GM12878 (cell line): ENCODE measurements at regions not wholly inside any gene's neighbourhood (a gene's known extent, or its start where the extent isn't known, plus 50 kb on each side); places are given as distances from the start of the nearest gene placed in this dataset.

Experiments used
- ATAC-seq: fragments of 200-7000 bp; cut with Tn5 transposase; 3 replicates; pipeline ENCODE4 v1.9.1; 2020; ENCODE audit warnings: mild to moderate bottlenecking, moderate library complexity
- BruUV-seq: library from RNA; stranded (reverse); fragments of 400-500 nt; replicated peaks from 2 replicates; lab custom pipeline; 2021; lab: Mats Ljungman, UMichigan
- CTCF ChIA-PET: fragments of 300-600 bp; sonication (Branson Sonifier 250); formaldehyde crosslinking; extraction: SDS; loops from one replicate; lab custom pipeline; 2021; ENCODE audit warnings: inconsistent platforms; lab: Yijun Ruan, JAX
- POLR2A ChIA-PET: fragments of 350-600 bp; formaldehyde crosslinking; extraction: SDS; loops from one replicate; lab custom pipeline; 2021; ENCODE audit warnings: inconsistent platforms; lab: Charles Lee
- RAD21 ChIA-PET: fragments of 300-600 bp; sonication (Branson Sonifier 250); formaldehyde crosslinking; loops from one replicate; lab custom pipeline; 2023; ENCODE audit warnings: antibody characterized with exemption; ENCODE audit not compliant: unreplicated experiment; lab: Charles Lee
- SMC1A ChIA-PET: fragments of 300-600 bp; sonication (Branson Sonifier 250); formaldehyde crosslinking; loops from one replicate; lab custom pipeline; 2023; ENCODE audit not compliant: unreplicated experiment, uncharacterized antibody; lab: Charles Lee
- DNase-seq: peaks from one replicate; pipeline ENCODE4 v3.0.0-alpha.2; 2011; ENCODE audit warnings: low read depth, low spot score
- FAIRE-seq: peaks from 3 replicates; lab custom pipeline; 2011; peaks lifted over from hg19 to GRCh38; lab: Jason Lieb, UNC
- H2AFZ ChIP-seq: 2 replicates; pipeline ENCODE4 v1.6.0; 2011; ENCODE audit warnings: low read depth, low read length, control low read depth; ENCODE audit not compliant: control insufficient read depth
- H3K27ac ChIP-seq: 2 replicates; pipeline ENCODE4 v1.5.1; 2011; ENCODE audit warnings: control low read depth; ENCODE audit not compliant: control insufficient read depth, insufficient read depth
- H3K27me3 ChIP-seq, 2 experiments: replicated peaks in 1 of 2; 2 replicates each; pipeline versions ENCODE4 v1.6.0 to v1.6.1; 2011; ENCODE audit warnings: low read length in 1 of 2; ENCODE audit not compliant: control insufficient read depth in 2 of 2, insufficient read depth in 2 of 2
- H3K36me3 ChIP-seq, 2 experiments: 2 replicates each; pipeline ENCODE4 v1.5.1; 2011; ENCODE audit warnings: low read length in 1 of 2; ENCODE audit not compliant: control insufficient read depth in 2 of 2, insufficient read depth in 2 of 2
- H3K4me1 ChIP-seq: 2 replicates; pipeline ENCODE4 v1.6.1; 2011; ENCODE audit warnings: mild to moderate bottlenecking, low read length, moderate library complexity, mixed read lengths; ENCODE audit not compliant: control insufficient read depth, insufficient read depth
- H3K4me2 ChIP-seq: 2 replicates; pipeline ENCODE4 v1.6.0; 2011; ENCODE audit warnings: control low read depth; ENCODE audit not compliant: control insufficient read depth, insufficient read depth
- H3K4me3 ChIP-seq: fragments of 200-600 bp; sonication (generic); 2 replicates; pipeline ENCODE4 v1.5.1; 2016
- H3K79me2 ChIP-seq: 2 replicates; pipeline ENCODE4 v1.6.0; 2011; ENCODE audit warnings: low read length; ENCODE audit not compliant: control insufficient read depth, insufficient read depth
- H3K9ac ChIP-seq: 2 replicates; pipeline ENCODE4 v1.8.0; 2011; ENCODE audit warnings: low read length, control low read depth, mixed read lengths; ENCODE audit not compliant: control insufficient read depth, insufficient read depth
- H3K9me3 ChIP-seq: replicated peaks from 3 replicates; pipeline ENCODE4 v1.5.1; 2011; ENCODE audit warnings: mild to moderate bottlenecking, low read length; ENCODE audit not compliant: control insufficient read depth, insufficient read depth
- H4K20me1 ChIP-seq: 2 replicates; pipeline ENCODE4 v1.6.0; 2011; ENCODE audit not compliant: control insufficient read depth, insufficient read depth
- DPF2 ChIP-seq: fragments of 450-650 bp; IDR thresholded peaks from 2 replicates; pipeline ENCODE4 v1.6.1; 2017; ENCODE audit warnings: mild to moderate bottlenecking
- EGR1 ChIP-seq, 2 experiments: IDR thresholded peaks; 1 replicate in 1 of 2; 2 replicates in 1 of 2; pipeline ENCODE4 v1.6.1; 2011 to 2012; ENCODE audit warnings: low read depth in 2 of 2, low read length in 2 of 2, borderline replicate concordance in 1 of 2, mild to moderate bottlenecking in 1 of 2, moderate library complexity in 1 of 2
- GATAD2B ChIP-seq: fragments of 450-650 bp; conservative IDR thresholded peaks from 2 replicates; pipeline ENCODE4 v1.6.1; 2017; ENCODE audit warnings: low read depth, mild to moderate bottlenecking, moderate library complexity
- MXI1 ChIP-seq: fragments of 150-350 bp; IDR thresholded peaks from 2 replicates; pipeline ENCODE4 v1.6.1; 2011; ENCODE audit warnings: low read depth, mild to moderate bottlenecking, inconsistent platforms, low read length, improper control_type of control experiment
- PAX5 ChIP-seq: IDR thresholded peaks from 2 replicates; pipeline ENCODE4 v1.6.1; 2011; ENCODE audit warnings: low read depth, low read length, borderline replicate concordance
- RB1 ChIP-seq: fragments of 450-650 bp; formaldehyde crosslinking; IDR thresholded peaks from 2 replicates; pipeline ENCODE4 v1.6.1; 2017; ENCODE audit warnings: mild to moderate bottlenecking, borderline replicate concordance
- RBBP5 ChIP-seq: fragments of 200-600 bp; sonication (generic); conservative IDR thresholded peaks from 2 replicates; pipeline ENCODE4 v1.6.1; 2016
- RCOR1 ChIP-seq: conservative IDR thresholded peaks from 2 replicates; pipeline ENCODE4 v1.6.1; 2012; ENCODE audit warnings: low read depth, low read length, improper control_type of control experiment
- RELA ChIP-seq: fragments of 450-650 bp; IDR thresholded peaks from 2 replicates; pipeline ENCODE4 v1.8.0; 2014; ENCODE audit warnings: borderline replicate concordance; ENCODE audit not compliant: partially characterized antibody
- SIN3A ChIP-seq: IDR thresholded peaks from 2 replicates; pipeline ENCODE4 v1.6.1; 2012; ENCODE audit warnings: low read depth, low read length, improper control_type of control experiment
- TCF3 ChIP-seq: IDR thresholded peaks from 2 replicates; pipeline ENCODE4 v1.6.1; 2012; ENCODE audit warnings: low read depth, mild to moderate bottlenecking, low read length, borderline replicate concordance; ENCODE audit not compliant: insufficient read depth
- WRNIP1 ChIP-seq: IDR thresholded peaks from 2 replicates; pipeline ENCODE4 v1.6.1; 2011; ENCODE audit warnings: low read depth, low read length, improper control_type of control experiment, borderline replicate concordance
- YBX1 ChIP-seq: fragments of 450-650 bp; IDR thresholded peaks from 2 replicates; pipeline ENCODE4 v1.6.1; 2016; ENCODE audit warnings: antibody characterized with exemption
- ZNF217 ChIP-seq: fragments of 450-650 bp; IDR thresholded peaks from 2 replicates; pipeline ENCODE4 v1.6.1; 2017; ENCODE audit warnings: antibody characterized with exemption, mild to moderate bottlenecking
- WGBS: methylation state at CpG from one replicate; pipeline ENCODE4 v1.1.6; 2016; ENCODE audit warnings: low lambda C conversion rate; ENCODE audit not compliant: insufficient replicate concordance, insufficient coverage; ENCODE audit errors: missing lambda C conversion rate; 5-methylcytosine and 5-hydroxymethylcytosine counted together
- in situ Hi-C: fragments of 300-500 bp; cut with MboI; formaldehyde crosslinking; loops from 9 replicates; pipeline ENCODE4 v1.14.3; 2018; ENCODE audit warnings: mixed read lengths
- intact Hi-C: fragments of 100-400 bp; cut with micrococcal nuclease; formaldehyde crosslinking; loops from one replicate; pipeline ENCODE4 v1.14.2; 2022; ENCODE audit not compliant: unreplicated experiment
- TF ChIP-seq, protein P1 (sequence below): fragments of 450-650 bp; IDR thresholded peaks from 2 replicates; pipeline ENCODE4 v1.6.1; 2016; ENCODE audit warnings: mild to moderate bottlenecking, moderate library complexity, borderline replicate concordance
- TF ChIP-seq, protein P2 (sequence below): fragments of 150-350 bp; IDR thresholded peaks from 2 replicates; pipeline ENCODE4 v1.6.1; 2014; ENCODE audit warnings: mild to moderate bottlenecking, low read depth, low read length

GRCh38 chr4:98816816-98817215 is 112.1 kb downstream of the EIF4E start:
- intact Hi-C loops, result no loop called here
- DNase-seq, result no peak
- H4K20me1 ChIP-seq, result no peaks in the 10 kb centered on the region
- no peak overlapping the region for H3K4me3 ChIP-seq
- ChIA-PET CTCF (interaction anchor here (0.6 kb wide), 1 partner anchor 675 kb away, joined by 3 read pairs; no protein-coding TSS in a partner anchor), RAD21 (no interaction called here), SMC1A (no interaction called here), POLR2A (no interaction called here)
- WGBS, result 0% methylated on average over 1 of the region's 1 CpG
- no peak for TF ChIP-seq MXI1
- no peak for TF ChIP-seq PAX5
- no peak for TF ChIP-seq RB1
- no peak for TF ChIP-seq DPF2
- TF ChIP-seq, protein P1, sequence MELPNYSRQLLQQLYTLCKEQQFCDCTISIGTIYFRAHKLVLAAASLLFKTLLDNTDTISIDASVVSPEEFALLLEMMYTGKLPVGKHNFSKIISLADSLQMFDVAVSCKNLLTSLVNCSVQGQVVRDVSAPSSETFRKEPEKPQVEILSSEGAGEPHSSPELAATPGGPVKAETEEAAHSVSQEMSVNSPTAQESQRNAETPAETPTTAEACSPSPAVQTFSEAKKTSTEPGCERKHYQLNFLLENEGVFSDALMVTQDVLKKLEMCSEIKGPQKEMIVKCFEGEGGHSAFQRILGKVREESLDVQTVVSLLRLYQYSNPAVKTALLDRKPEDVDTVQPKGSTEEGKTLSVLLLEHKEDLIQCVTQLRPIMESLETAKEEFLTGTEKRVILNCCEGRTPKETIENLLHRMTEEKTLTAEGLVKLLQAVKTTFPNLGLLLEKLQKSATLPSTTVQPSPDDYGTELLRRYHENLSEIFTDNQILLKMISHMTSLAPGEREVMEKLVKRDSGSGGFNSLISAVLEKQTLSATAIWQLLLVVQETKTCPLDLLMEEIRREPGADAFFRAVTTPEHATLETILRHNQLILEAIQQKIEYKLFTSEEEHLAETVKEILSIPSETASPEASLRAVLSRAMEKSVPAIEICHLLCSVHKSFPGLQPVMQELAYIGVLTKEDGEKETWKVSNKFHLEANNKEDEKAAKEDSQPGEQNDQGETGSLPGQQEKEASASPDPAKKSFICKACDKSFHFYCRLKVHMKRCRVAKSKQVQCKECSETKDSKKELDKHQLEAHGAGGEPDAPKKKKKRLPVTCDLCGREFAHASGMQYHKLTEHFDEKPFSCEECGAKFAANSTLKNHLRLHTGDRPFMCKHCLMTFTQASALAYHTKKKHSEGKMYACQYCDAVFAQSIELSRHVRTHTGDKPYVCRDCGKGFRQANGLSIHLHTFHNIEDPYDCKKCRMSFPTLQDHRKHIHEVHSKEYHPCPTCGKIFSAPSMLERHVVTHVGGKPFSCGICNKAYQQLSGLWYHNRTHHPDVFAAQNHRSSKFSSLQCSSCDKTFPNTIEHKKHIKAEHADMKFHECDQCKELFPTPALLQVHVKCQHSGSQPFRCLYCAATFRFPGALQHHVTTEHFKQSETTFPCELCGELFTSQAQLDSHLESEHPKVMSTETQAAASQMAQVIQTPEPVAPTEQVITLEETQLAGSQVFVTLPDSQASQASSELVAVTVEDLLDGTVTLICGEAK, result no peak
- no peak for TF ChIP-seq SIN3A
- no peak for TF ChIP-seq TCF3
- TF ChIP-seq YBX1, result no peak
- TF ChIP-seq EGR1 (IDR thresholded peaks at IDR 0.05; ENCODE audit: borderline replicate concordance in 1 of 2, low read depth in 2 of 2, low read length in 2 of 2), result no peak
- TF ChIP-seq WRNIP1, result no peak
- no peak for TF ChIP-seq RBBP5
- no peak for TF ChIP-seq RELA
- TF ChIP-seq GATAD2B, result no peak
- no peak for TF ChIP-seq ZNF217
- TF ChIP-seq, protein P2, sequence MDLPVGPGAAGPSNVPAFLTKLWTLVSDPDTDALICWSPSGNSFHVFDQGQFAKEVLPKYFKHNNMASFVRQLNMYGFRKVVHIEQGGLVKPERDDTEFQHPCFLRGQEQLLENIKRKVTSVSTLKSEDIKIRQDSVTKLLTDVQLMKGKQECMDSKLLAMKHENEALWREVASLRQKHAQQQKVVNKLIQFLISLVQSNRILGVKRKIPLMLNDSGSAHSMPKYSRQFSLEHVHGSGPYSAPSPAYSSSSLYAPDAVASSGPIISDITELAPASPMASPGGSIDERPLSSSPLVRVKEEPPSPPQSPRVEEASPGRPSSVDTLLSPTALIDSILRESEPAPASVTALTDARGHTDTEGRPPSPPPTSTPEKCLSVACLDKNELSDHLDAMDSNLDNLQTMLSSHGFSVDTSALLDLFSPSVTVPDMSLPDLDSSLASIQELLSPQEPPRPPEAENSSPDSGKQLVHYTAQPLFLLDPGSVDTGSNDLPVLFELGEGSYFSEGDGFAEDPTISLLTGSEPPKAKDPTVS, result no peak
- TF ChIP-seq RCOR1, result no peak
- no peak overlapping the region for H2AFZ ChIP-seq
- FAIRE-seq, result no peak
- H3K36me3 ChIP-seq, result no peaks in the 10 kb centered on the region
- no peak overlapping the region for H3K9ac ChIP-seq
- no peak overlapping the region for H3K27ac ChIP-seq
- H3K79me2 ChIP-seq, result no peaks in the 10 kb centered on the region
- ATAC-seq, result no peak
- H3K27me3 ChIP-seq, result no peaks in the 10 kb centered on the region
- H3K4me2 ChIP-seq, result no peak overlapping the region
- H3K9me3 ChIP-seq, result no peaks in the 10 kb centered on the region
- BruUV-seq, result no TSS peak
- no peaks in the 10 kb centered on the region for H3K4me1 ChIP-seq
- in situ Hi-C loops, result no loop called here
